ENCODE measurements at regions not wholly inside any gene's neighbourhood (a gene's known extent, or its start where the extent isn't known, plus 50 kb on each side); places are given as distances from the start of the nearest gene placed in this dataset.

- no peaks in the 10 kb centered on the region for H3K9me3 ChIP-seq
- no peak for DNase-seq
- no peaks in the 10 kb centered on the region for H3K36me3 ChIP-seq
- 84 to 85% methylated on average over 4 of the region's 4 CpGs for WGBS, 2 donors
- H3K4me3 ChIP-seq: no peak overlapping the region
- H3K27me3 ChIP-seq: no peaks in the 10 kb centered on the region
- H3K27ac ChIP-seq: no peak overlapping the region
- no peaks in the 10 kb centered on the region for H3K4me1 ChIP-seq
- intact Hi-C loops (cut with DNase I): no loop called here
- TF ChIP-seq POLR2A (IDR thresholded peaks at IDR 0.05): no peak
- TF ChIP-seq CTCF (IDR thresholded peaks at IDR 0.05): no peak
Observed at GRCh38 chr3:117645561-117646242, 936.1 kb downstream of the TUSC7 start.

- DNase-seq: no peak
- Histone ChIP-seq H3K9me3 (no peaks in the 10 kb centered on the region), H3K36me3 (no peaks in the 10 kb centered on the region), H3K27me3 (no peaks in the 10 kb centered on the region), H3K4me3 (no peak overlapping the region), H3K27ac (no peak overlapping the region), H3K4me1 (no peaks in the 10 kb centered on the region)
- intact Hi-C loops (cut with DNase I): no loop called here
- TF ChIP-seq POLR2A (IDR thresholded peaks at IDR 0.05) (no peak), CTCF (IDR thresholded peaks at IDR 0.05) (no peak)
- WGBS, 2 donors: 52 to 67% methylated on average over 1 to 2 of the region's 2 CpGs
Observed at GRCh38 chr3:117647435-117647834, 937.9 kb downstream of the TUSC7 start.

- no peak for DNase-seq
- WGBS, 2 donors: 25 to 52% methylated on average over 3 of the region's 3 CpGs
Observed at GRCh38 chr3:117651246-117651645, 941.7 kb downstream of the TUSC7 start.

GRCh38 chr3:117656391-117656790 is 946.8 kb downstream of the TUSC7 start:
- Histone ChIP-seq H3K9me3 (no peaks in the 10 kb centered on the region), H3K27me3 (no peaks in the 10 kb centered on the region), H3K36me3 (no peaks in the 10 kb centered on the region), H3K27ac (no peak overlapping the region), H3K4me3 (no peak overlapping the region), H3K4me1 (no peaks in the 10 kb centered on the region)
- WGBS, 2 donors: 71 to 77% methylated on average over 1 of the region's 1 CpG
- DNase-seq: no peak
- intact Hi-C loops (cut with DNase I): no loop called here
- no peak for TF ChIP-seq POLR2A (IDR thresholded peaks at IDR 0.05)
- TF ChIP-seq CTCF (IDR thresholded peaks at IDR 0.05): no peak

More at GRCh38 chr3:117651246-117651645, 941.7 kb downstream of the TUSC7 start:
- TF ChIP-seq POLR2A (IDR thresholded peaks at IDR 0.05) (no peak), CTCF (IDR thresholded peaks at IDR 0.05) (no peak)
- Histone ChIP-seq H3K36me3 (no peaks in the 10 kb centered on the region), H3K4me3 (no peak overlapping the region), H3K4me1 (no peaks in the 10 kb centered on the region), H3K27ac (no peak overlapping the region), H3K27me3 (no peaks in the 10 kb centered on the region), H3K9me3 (no peaks in the 10 kb centered on the region)
- intact Hi-C loops (cut with DNase I): no loop called here

- Histone ChIP-seq H3K27me3 (no peaks in the 10 kb centered on the region), H3K36me3 (no peaks in the 10 kb centered on the region), H3K4me1 (no peaks in the 10 kb centered on the region), H3K4me3 (no peak overlapping the region), H3K9me3 (no peaks in the 10 kb centered on the region), H3K27ac (no peak overlapping the region)
- intact Hi-C loops (cut with DNase I): no loop called here
- TF ChIP-seq CTCF (IDR thresholded peaks at IDR 0.05) (no peak), POLR2A (IDR thresholded peaks at IDR 0.05) (no peak)
- WGBS, 2 donors: 83% methylated on average over 6 of the region's 6 CpGs
- DNase-seq: no peak
Observed at GRCh38 chr3:117657278-117657677, 947.7 kb downstream of the TUSC7 start.
